Osteoblast (primary cell): ENCODE measurements at regions not wholly inside any gene's neighbourhood (a gene's known extent, or its start where the extent isn't known, plus 50 kb on each side); places are given as distances from the start of the nearest gene placed in this dataset.
A peak's percentile ranks its signal among the peaks of the same experiment; 100 is the strongest.

ENCODE experiments used
- DNase-seq: peaks from one replicate; pipeline ENCODE4 v3.0.0; 2011; ENCODE audit warnings: low spot score, mixed read lengths; ENCODE audit not compliant: insufficient read length; ENCODE audit errors: missing footprints
- H2AFZ ChIP-seq: 2 replicates; pipeline ENCODE4 v1.6.0; 2011; ENCODE audit warnings: mild to moderate bottlenecking, low read length
- H3K27ac ChIP-seq: 2 replicates; pipeline ENCODE4 v1.5.1; 2011; ENCODE audit warnings: mild to moderate bottlenecking, low read depth, low read length, moderate library complexity
- H3K27me3 ChIP-seq: 2 replicates; pipeline ENCODE4 v1.6.0; 2012; ENCODE audit warnings: mild to moderate bottlenecking, control low read depth, inconsistent platforms, low read length, moderate library complexity; ENCODE audit not compliant: insufficient read depth
- H3K36me3 ChIP-seq: 2 replicates; pipeline ENCODE4 v1.5.1; 2011; ENCODE audit warnings: mild to moderate bottlenecking, low read length, control low read depth, moderate library complexity; ENCODE audit not compliant: insufficient read depth
- H3K4me1 ChIP-seq: 2 replicates; pipeline ENCODE4 v1.5.1; 2011; ENCODE audit warnings: mild to moderate bottlenecking, low read length, control low read depth, moderate library complexity; ENCODE audit not compliant: insufficient read depth
- H3K4me2 ChIP-seq: 2 replicates; pipeline ENCODE4 v1.6.0; 2011; ENCODE audit warnings: mild to moderate bottlenecking, low read length; ENCODE audit not compliant: insufficient read depth
- H3K4me3 ChIP-seq: fragments of 200-600 bp; sonication (generic); 3 replicates; pipeline ENCODE4 v1.5.1; 2012; ENCODE audit warnings: mild to moderate bottlenecking, low read length, inconsistent platforms; ENCODE audit not compliant: insufficient read depth
- H3K79me2 ChIP-seq: 2 replicates; pipeline ENCODE4 v1.6.0; 2012; ENCODE audit warnings: mild to moderate bottlenecking, low read length, control low read depth, inconsistent platforms; ENCODE audit not compliant: insufficient read depth
- H3K9me3 ChIP-seq: 2 replicates; pipeline ENCODE4 v1.5.1; 2011; ENCODE audit warnings: low read depth, low read length, control low read depth
- H4K20me1 ChIP-seq: 2 replicates; pipeline ENCODE4 v1.6.0; 2012; ENCODE audit warnings: mild to moderate bottlenecking, low read length, control low read depth; ENCODE audit not compliant: insufficient read depth
- CTCF ChIP-seq: IDR thresholded peaks from 2 replicates; pipeline ENCODE4 v1.5.1; 2011; ENCODE audit warnings: mild to moderate bottlenecking, low read depth, low read length, moderate library complexity; ENCODE audit errors: extremely low read depth

GRCh38 chr6:77245026-77245425, 218.3 kb downstream of the HTR1B start:
- no peaks in the 10 kb centered on the region for H3K36me3 ChIP-seq
- no peak overlapping the region for H2AFZ ChIP-seq
- H3K4me3 ChIP-seq: no peak overlapping the region
- H3K4me2 ChIP-seq: no peak overlapping the region
- no peaks in the 10 kb centered on the region for H3K79me2 ChIP-seq
- H3K27ac ChIP-seq: no peak overlapping the region
- H3K9me3 ChIP-seq: no peaks in the 10 kb centered on the region
- no peaks in the 10 kb centered on the region for H3K27me3 ChIP-seq
- no peak for TF ChIP-seq CTCF
- DNase-seq: peak; percentile 37
- no peaks in the 10 kb centered on the region for H4K20me1 ChIP-seq
- H3K4me1 ChIP-seq: no peaks in the 10 kb centered on the region

GRCh38 chr6:77231438-77232305, 231.6 kb downstream of the HTR1B start:
- no peaks in the 10 kb centered on the region for H4K20me1 ChIP-seq
- no peak overlapping the region for H3K4me3 ChIP-seq
- no peaks in the 10 kb centered on the region for H3K4me1 ChIP-seq
- no peaks in the 10 kb centered on the region for H3K27me3 ChIP-seq
- no peak for TF ChIP-seq CTCF
- H3K79me2 ChIP-seq: no peaks in the 10 kb centered on the region
- H3K36me3 ChIP-seq: no peaks in the 10 kb centered on the region
- H3K27ac ChIP-seq: no peak overlapping the region
- H2AFZ ChIP-seq: no peak overlapping the region
- DNase-seq: no peak
- H3K4me2 ChIP-seq: no peak overlapping the region
- no peaks in the 10 kb centered on the region for H3K9me3 ChIP-seq

GRCh38 chr6:77228279-77228678, 235.0 kb downstream of the HTR1B start:
- H2AFZ ChIP-seq: no peak overlapping the region
- H4K20me1 ChIP-seq: no peaks in the 10 kb centered on the region
- no peaks in the 10 kb centered on the region for H3K36me3 ChIP-seq
- no peak for TF ChIP-seq CTCF
- H3K27ac ChIP-seq: no peak overlapping the region
- H3K79me2 ChIP-seq: no peaks in the 10 kb centered on the region
- H3K4me1 ChIP-seq: no peaks in the 10 kb centered on the region
- H3K27me3 ChIP-seq: no peaks in the 10 kb centered on the region
- no peaks in the 10 kb centered on the region for H3K9me3 ChIP-seq
- no peak overlapping the region for H3K4me3 ChIP-seq
- H3K4me2 ChIP-seq: no peak overlapping the region
- no peak for DNase-seq

- TF ChIP-seq CTCF: no peak
- H3K27ac ChIP-seq: no peak overlapping the region
These were observed 245.4 kb downstream of the HTR1B start for GRCh38 chr6:77217896-77218295.

More at GRCh38 chr6:77217896-77218295, 245.4 kb downstream of the HTR1B start:
- no peak overlapping the region for H3K4me3 ChIP-seq
- DNase-seq: no peak
- no peaks in the 10 kb centered on the region for H3K27me3 ChIP-seq
- no peaks in the 10 kb centered on the region for H3K4me1 ChIP-seq
- no peak overlapping the region for H2AFZ ChIP-seq
- no peaks in the 10 kb centered on the region for H3K36me3 ChIP-seq
- no peaks in the 10 kb centered on the region for H3K9me3 ChIP-seq
- no peaks in the 10 kb centered on the region for H3K79me2 ChIP-seq
- no peak overlapping the region for H3K4me2 ChIP-seq
- no peaks in the 10 kb centered on the region for H4K20me1 ChIP-seq
